Thymus (tissue), 11 donors: ENCODE measurements at regions not wholly inside any gene's neighbourhood (a gene's known extent, or its start where the extent isn't known, plus 50 kb on each side); places are given as distances from the start of the nearest gene placed in this dataset.

Experiments used
- DNase-seq, 9 donors: peaks; one replicate each; pipeline ENCODE4 v3.0.0-alpha.2; 2013; ENCODE audit warnings: low spot score in 9 of 9, low read depth in 6 of 9, missing footprints in 1 of 9
- H3K27ac ChIP-seq, 2 donors: one replicate each; pipeline ENCODE4 v1.5.1; 2013; ENCODE audit warnings: control low read depth in 1 of 2, low read depth in 1 of 2, low read length in 1 of 2, mild to moderate bottlenecking in 1 of 2, moderate library complexity in 1 of 2
- H3K27me3 ChIP-seq, 2 donors: one replicate each; pipeline ENCODE4 v1.5.1; 2013; ENCODE audit warnings: low read length in 1 of 2; ENCODE audit not compliant: control insufficient read depth in 2 of 2, insufficient read depth in 1 of 2
- H3K36me3 ChIP-seq, 2 donors: one replicate each; pipeline ENCODE4 v1.5.1; 2013; ENCODE audit warnings: low read length in 1 of 2, mild to moderate bottlenecking in 1 of 2, moderate library complexity in 1 of 2; ENCODE audit not compliant: control insufficient read depth in 2 of 2, insufficient read depth in 2 of 2
- H3K4me1 ChIP-seq, 2 donors: one replicate each; pipeline ENCODE4 v1.5.1; 2013; ENCODE audit warnings: low read length in 2 of 2; ENCODE audit not compliant: control insufficient read depth in 2 of 2, insufficient read depth in 2 of 2
- H3K4me3 ChIP-seq, 2 donors: one replicate each; pipeline ENCODE4 v1.5.1; 2013; ENCODE audit warnings: low read length in 2 of 2, control low read depth in 1 of 2, mild to moderate bottlenecking in 1 of 2
- H3K9me3 ChIP-seq, 2 donors: one replicate each; pipeline ENCODE4 v1.5.1; 2013; ENCODE audit warnings: low read length in 1 of 2, mild to moderate bottlenecking in 1 of 2; ENCODE audit not compliant: control insufficient read depth in 2 of 2, insufficient read depth in 1 of 2
- WGBS: extraction: QIAGEN DNeasy Blood & Tissue Kit; methylation state at CpG from one replicate; pipeline ENCODE4 v1.1.7; 2013; 5-methylcytosine and 5-hydroxymethylcytosine counted together
- donor health status: healthy.

GRCh38 chr20:51184289-51184688 is 161.4 kb upstream of the KCNG1 start:
- no peak for DNase-seq
- H3K36me3 ChIP-seq: no peaks in the 10 kb centered on the region
- no peaks in the 10 kb centered on the region for H3K4me1 ChIP-seq
- H3K9me3 ChIP-seq: no peaks in the 10 kb centered on the region
- 88% methylated on average over 2 of the region's 2 CpGs for WGBS
- no peaks in the 10 kb centered on the region for H3K27me3 ChIP-seq
- H3K27ac ChIP-seq: no peak overlapping the region
- no peak overlapping the region for H3K4me3 ChIP-seq

- no peak overlapping the region for H3K27ac ChIP-seq
- H3K36me3 ChIP-seq: no peaks in the 10 kb centered on the region
- WGBS: 90% methylated on average over 1 of the region's 1 CpG
- H3K27me3 ChIP-seq: no peaks in the 10 kb centered on the region
- no peak overlapping the region for H3K4me3 ChIP-seq
- H3K9me3 ChIP-seq: no peaks in the 10 kb centered on the region
- no peaks in the 10 kb centered on the region for H3K4me1 ChIP-seq
- DNase-seq: no peak
These were observed 160.5 kb upstream of the KCNG1 start for GRCh38 chr20:51183451-51183850.

GRCh38 chr20:51182571-51182970 is 159.7 kb upstream of the KCNG1 start:
- no peaks in the 10 kb centered on the region for H3K27me3 ChIP-seq
- DNase-seq: no peak

GRCh38 chr20:51178153-51178552 is 155.2 kb upstream of the KCNG1 start:
- Histone ChIP-seq H3K9me3 (no peaks in the 10 kb centered on the region), H3K4me1 (no peaks in the 10 kb centered on the region), H3K4me3 (no peak overlapping the region), H3K36me3 (no peaks in the 10 kb centered on the region), H3K27ac (no peak overlapping the region), H3K27me3 (no peaks in the 10 kb centered on the region)
- DNase-seq: no peak
- WGBS: 79% methylated on average over 3 of the region's 3 CpGs

More at GRCh38 chr20:51182571-51182970, 159.7 kb upstream of the KCNG1 start:
- Histone ChIP-seq H3K4me1 (no peaks in the 10 kb centered on the region), H3K4me3 (no peak overlapping the region), H3K27ac (no peak overlapping the region), H3K9me3 (no peaks in the 10 kb centered on the region), H3K36me3 (no peaks in the 10 kb centered on the region)
- WGBS: 85% methylated on average over 6 of the region's 6 CpGs

- H3K27ac ChIP-seq: no peak overlapping the region
- no peaks in the 10 kb centered on the region for H3K4me1 ChIP-seq
These were observed 154.0 kb upstream of the KCNG1 start for GRCh38 chr20:51176876-51177275.

GRCh38 chr20:51176446-51176845 is 153.5 kb upstream of the KCNG1 start:
- Histone ChIP-seq H3K27ac (no peak overlapping the region), H3K36me3 (no peaks in the 10 kb centered on the region), H3K4me3 (no peak overlapping the region), H3K27me3 (no peaks in the 10 kb centered on the region), H3K4me1 (no peaks in the 10 kb centered on the region), H3K9me3 (no peaks in the 10 kb centered on the region)
- 86% methylated on average over 8 of the region's 8 CpGs for WGBS
- DNase-seq: no peak

More at GRCh38 chr20:51176876-51177275, 154.0 kb upstream of the KCNG1 start:
- DNase-seq: no peak
- Histone ChIP-seq H3K27me3 (no peaks in the 10 kb centered on the region), H3K4me3 (no peak overlapping the region), H3K36me3 (no peaks in the 10 kb centered on the region), H3K9me3 (no peaks in the 10 kb centered on the region)
- 34% methylated on average over 3 of the region's 3 CpGs for WGBS

- DNase-seq: no peak
- Histone ChIP-seq H3K27ac (no peak overlapping the region), H3K4me1 (no peaks in the 10 kb centered on the region), H3K27me3 (no peaks in the 10 kb centered on the region), H3K36me3 (no peaks in the 10 kb centered on the region), H3K9me3 (no peaks in the 10 kb centered on the region), H3K4me3 (no peak overlapping the region)
- whole genome bisulfite sequencing: 89% methylated on average over 5 of the region's 5 CpGs
These were observed 152.8 kb upstream of the KCNG1 start for GRCh38 chr20:51175724-51176123.

GRCh38 chr20:51175156-51175555 is 152.2 kb upstream of the KCNG1 start:
- Histone ChIP-seq H3K9me3 (no peaks in the 10 kb centered on the region), H3K27ac (no peak overlapping the region), H3K4me1 (no peaks in the 10 kb centered on the region), H3K27me3 (no peaks in the 10 kb centered on the region), H3K36me3 (no peaks in the 10 kb centered on the region), H3K4me3 (no peak overlapping the region)
- no peak for DNase-seq
- WGBS: 93% methylated on average over 10 of the region's 10 CpGs

- Histone ChIP-seq H3K4me3 (no peak overlapping the region), H3K9me3 (no peaks in the 10 kb centered on the region), H3K27me3 (no peaks in the 10 kb centered on the region), H3K4me1 (no peaks in the 10 kb centered on the region), H3K36me3 (no peaks in the 10 kb centered on the region), H3K27ac (no peak overlapping the region)
- WGBS: 84% methylated on average over 2 of the region's 2 CpGs
- no peak for DNase-seq
These were observed 151.6 kb upstream of the KCNG1 start for GRCh38 chr20:51174536-51174935.
